Smooth muscle cell (in vitro differentiated cells): ENCODE measurements at regions not wholly inside any gene's neighbourhood (a gene's known extent, or its start where the extent isn't known, plus 50 kb on each side); places are given as distances from the start of the nearest gene placed in this dataset.

Source experiments
- DNase-seq: peaks from one replicate; lab custom pipeline; 2025; ENCODE audit not compliant: unreplicated experiment; lab: John Stamatoyannopoulos, UW
- H2AFZ ChIP-seq: fragments of 200-600 bp; sonication (generic); 2 replicates; pipeline ENCODE4 v1.6.0; 2016; ENCODE audit warnings: antibody characterized with exemption, low read depth, mild to moderate bottlenecking
- H3F3A ChIP-seq: fragments of 200-600 bp; sonication (generic); 2 replicates; pipeline ENCODE4 v1.6.0; 2017; ENCODE audit warnings: antibody characterized with exemption, low read depth
- H3K27ac ChIP-seq: fragments of 200-600 bp; sonication (generic); 2 replicates; pipeline ENCODE4 v1.5.1; 2016; ENCODE audit warnings: low read depth, mild to moderate bottlenecking
- H3K27me3 ChIP-seq: fragments of 200-600 bp; sonication (generic); 2 replicates; pipeline ENCODE4 v1.6.1; 2016; ENCODE audit warnings: low read depth, mild to moderate bottlenecking
- H3K36me3 ChIP-seq: fragments of 200-600 bp; sonication (generic); 2 replicates; pipeline ENCODE4 v1.5.1; 2016; ENCODE audit warnings: low read depth
- H3K4me1 ChIP-seq: fragments of 200-600 bp; sonication (generic); 2 replicates; pipeline ENCODE4 v1.5.1; 2016; ENCODE audit warnings: low read depth
- H3K4me2 ChIP-seq: fragments of 200-600 bp; sonication (generic); 2 replicates; pipeline ENCODE4 v1.6.0; 2016; ENCODE audit warnings: mild to moderate bottlenecking
- H3K4me3 ChIP-seq: fragments of 200-600 bp; sonication (generic); 2 replicates; pipeline ENCODE4 v1.5.1; 2016; ENCODE audit warnings: mild to moderate bottlenecking
- H3K79me2 ChIP-seq: fragments of 200-600 bp; sonication (generic); 2 replicates; pipeline ENCODE4 v1.6.0; 2016; ENCODE audit warnings: low read depth, mild to moderate bottlenecking
- H3K9ac ChIP-seq: fragments of 200-600 bp; sonication (generic); 2 replicates; pipeline ENCODE4 v1.6.0; 2016; ENCODE audit warnings: low read depth
- H3K9me3 ChIP-seq: fragments of 200-600 bp; sonication (generic); replicated peaks from 2 replicates; pipeline ENCODE4 v1.5.1; 2016; ENCODE audit warnings: low read depth
- H4K20me1 ChIP-seq: fragments of 200-600 bp; sonication (generic); 2 replicates; pipeline ENCODE4 v1.6.0; 2016; ENCODE audit warnings: low read depth
- WGBS: methylation state at CpG from one replicate; pipeline ENCODE4 v1.1.7; 2016; ENCODE audit warnings: low lambda C conversion rate; 5-methylcytosine and 5-hydroxymethylcytosine counted together
- TF ChIP-seq, protein P1 (sequence below): fragments of 200-600 bp; sonication (generic); IDR thresholded peaks from 2 replicates; pipeline ENCODE4 v1.5.1; 2017; ENCODE audit warnings: borderline replicate concordance, mild to moderate bottlenecking, antibody characterized with exemption; ENCODE audit not compliant: insufficient read depth, poor library complexity, severe bottlenecking

DNA sequence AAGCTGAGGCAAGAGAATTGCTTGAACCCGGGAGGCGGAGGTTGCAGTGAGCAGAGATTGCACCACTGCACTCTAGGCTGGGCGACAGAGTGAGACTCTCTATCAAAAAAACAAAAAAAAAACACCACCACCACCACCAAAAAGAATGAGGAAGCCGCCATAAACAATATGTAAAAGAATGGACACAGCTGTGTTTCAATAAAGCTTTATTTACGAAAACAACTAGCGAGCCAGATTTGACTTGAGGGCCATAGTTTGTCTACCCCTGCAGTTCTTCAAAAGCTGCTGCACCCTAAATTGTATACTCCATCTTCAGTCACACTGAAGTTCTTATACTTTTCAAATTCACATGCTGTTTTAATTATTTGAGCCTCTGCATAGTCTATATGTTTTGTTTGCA lies 306.5 kb upstream of the KLF3 start:
- Histone ChIP-seq H4K20me1 (no peaks in the 10 kb centered on the region), H3K79me2 (no peaks in the 10 kb centered on the region), H3F3A (no peaks in the 10 kb centered on the region), H3K4me2 (no peak overlapping the region), H3K27me3 (no peaks in the 10 kb centered on the region), H3K4me3 (no peak overlapping the region), H3K27ac (no peak overlapping the region), H3K9me3 (no peaks in the 10 kb centered on the region), H3K36me3 (no peaks in the 10 kb centered on the region), H3K4me1 (no peaks in the 10 kb centered on the region), H3K9ac (no peak overlapping the region), H2AFZ (no peak overlapping the region)
- 95% methylated on average over 6 of the region's 6 CpGs for WGBS
- TF ChIP-seq, protein P1, sequence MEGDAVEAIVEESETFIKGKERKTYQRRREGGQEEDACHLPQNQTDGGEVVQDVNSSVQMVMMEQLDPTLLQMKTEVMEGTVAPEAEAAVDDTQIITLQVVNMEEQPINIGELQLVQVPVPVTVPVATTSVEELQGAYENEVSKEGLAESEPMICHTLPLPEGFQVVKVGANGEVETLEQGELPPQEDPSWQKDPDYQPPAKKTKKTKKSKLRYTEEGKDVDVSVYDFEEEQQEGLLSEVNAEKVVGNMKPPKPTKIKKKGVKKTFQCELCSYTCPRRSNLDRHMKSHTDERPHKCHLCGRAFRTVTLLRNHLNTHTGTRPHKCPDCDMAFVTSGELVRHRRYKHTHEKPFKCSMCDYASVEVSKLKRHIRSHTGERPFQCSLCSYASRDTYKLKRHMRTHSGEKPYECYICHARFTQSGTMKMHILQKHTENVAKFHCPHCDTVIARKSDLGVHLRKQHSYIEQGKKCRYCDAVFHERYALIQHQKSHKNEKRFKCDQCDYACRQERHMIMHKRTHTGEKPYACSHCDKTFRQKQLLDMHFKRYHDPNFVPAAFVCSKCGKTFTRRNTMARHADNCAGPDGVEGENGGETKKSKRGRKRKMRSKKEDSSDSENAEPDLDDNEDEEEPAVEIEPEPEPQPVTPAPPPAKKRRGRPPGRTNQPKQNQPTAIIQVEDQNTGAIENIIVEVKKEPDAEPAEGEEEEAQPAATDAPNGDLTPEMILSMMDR: no peak
- no peak for DNase-seq

DNA sequence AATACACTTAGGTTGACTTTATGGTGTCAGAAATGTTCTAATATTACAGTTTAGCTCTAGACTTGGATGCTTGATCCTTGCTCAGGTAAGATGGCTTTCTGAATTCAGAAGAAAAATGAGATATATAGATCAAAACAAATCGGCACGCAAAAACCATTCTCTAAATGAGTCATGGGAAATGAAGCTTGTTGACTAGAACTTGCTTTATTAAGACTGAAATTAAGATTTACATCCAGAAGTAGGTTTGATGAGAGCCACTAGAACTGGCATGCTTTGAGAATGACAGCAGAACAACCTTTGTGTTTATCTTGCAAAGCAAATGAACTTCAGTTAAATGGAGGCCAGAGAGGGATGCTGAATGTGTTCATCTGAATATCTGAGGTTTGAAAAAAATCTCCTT lies 304.9 kb upstream of the KLF3 start:
- Histone ChIP-seq H3K9me3 (no peaks in the 10 kb centered on the region), H3K4me3 (no peak overlapping the region), H3F3A (no peaks in the 10 kb centered on the region), H3K9ac (no peak overlapping the region), H3K27me3 (no peaks in the 10 kb centered on the region), H4K20me1 (no peaks in the 10 kb centered on the region), H2AFZ (no peak overlapping the region), H3K27ac (no peak overlapping the region), H3K4me1 (no peaks in the 10 kb centered on the region), H3K36me3 (no peaks in the 10 kb centered on the region), H3K4me2 (no peak overlapping the region), H3K79me2 (no peaks in the 10 kb centered on the region)
- TF ChIP-seq, protein P1: no peak
- no peak for DNase-seq
- 99% methylated on average over 2 of the region's 2 CpGs for WGBS

DNA sequence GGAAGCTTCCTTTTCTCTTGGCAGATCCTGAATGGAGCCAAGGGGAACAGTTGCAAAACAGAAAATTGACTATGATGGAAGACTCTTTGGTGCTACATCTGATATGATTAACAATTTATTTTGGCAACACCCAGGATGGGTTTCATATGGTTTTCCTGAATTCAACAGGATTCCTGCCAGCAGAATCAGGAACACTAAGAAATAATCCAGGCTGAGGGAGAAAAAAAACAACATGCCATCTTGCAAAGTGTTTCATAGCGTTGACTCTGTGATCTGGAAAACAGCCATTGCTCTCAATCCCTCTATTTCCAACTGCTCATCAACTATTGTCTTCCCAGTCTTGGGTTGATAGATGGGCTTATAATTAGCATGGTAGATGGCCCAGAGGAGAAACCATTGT lies 303.8 kb upstream of the KLF3 start:
- Histone ChIP-seq H3K4me3 (no peak overlapping the region), H3K4me1 (no peaks in the 10 kb centered on the region), H3F3A (no peaks in the 10 kb centered on the region), H3K9ac (no peak overlapping the region), H3K27me3 (no peaks in the 10 kb centered on the region), H3K9me3 (no peaks in the 10 kb centered on the region), H2AFZ (no peak overlapping the region), H3K36me3 (no peaks in the 10 kb centered on the region), H4K20me1 (no peaks in the 10 kb centered on the region), H3K79me2 (no peaks in the 10 kb centered on the region), H3K4me2 (no peak overlapping the region), H3K27ac (no peak overlapping the region)
- TF ChIP-seq, protein P1: no peak
- WGBS: 88% methylated on average over 1 of the region's 1 CpG
- no peak for DNase-seq

DNA sequence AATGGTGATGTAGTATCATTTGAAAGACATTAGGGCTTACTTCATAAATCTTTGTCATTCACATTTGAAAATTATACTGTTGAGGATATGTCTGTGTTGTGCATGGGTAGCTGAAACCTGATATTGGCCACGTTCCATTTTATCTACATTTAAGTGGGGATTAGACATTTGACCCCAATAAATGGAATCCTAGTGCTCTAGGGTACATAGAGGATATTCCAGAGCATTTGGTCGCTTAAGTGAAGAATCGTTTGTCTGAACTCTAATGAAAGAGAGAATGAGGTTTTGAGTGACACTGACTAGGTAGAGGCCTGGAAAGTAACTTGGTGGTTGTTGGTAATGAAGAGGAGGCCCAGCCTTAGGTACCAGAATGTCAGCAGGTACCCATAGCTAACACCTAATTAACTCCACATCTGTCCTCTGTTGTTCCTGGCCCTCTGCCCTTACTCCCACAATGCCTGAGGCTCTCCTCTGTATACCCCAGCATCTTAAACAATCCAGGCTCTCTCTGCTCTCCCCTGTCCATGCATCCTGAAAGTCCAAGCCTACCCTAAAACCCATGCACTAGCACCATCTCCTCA lies 299.5 kb upstream of the KLF3 start:
- Histone ChIP-seq H3K4me3 (no peak overlapping the region), H3K36me3 (no peaks in the 10 kb centered on the region), H3F3A (peaks cover 4% of the 10 kb centered on the region), H2AFZ (no peak overlapping the region), H3K4me1 (peaks cover 7% of the 10 kb centered on the region), H3K27ac (no peak overlapping the region), H4K20me1 (no peaks in the 10 kb centered on the region), H3K9me3 (no peaks in the 10 kb centered on the region), H3K27me3 (no peaks in the 10 kb centered on the region), H3K79me2 (no peaks in the 10 kb centered on the region), H3K4me2 (no peak overlapping the region), H3K9ac (no peak overlapping the region)
- DNase-seq: no peak
- TF ChIP-seq, protein P1: no peak
- 68% methylated on average over 3 of the region's 3 CpGs for WGBS
